GM10266 (cell line): ENCODE measurements at regions not wholly inside any gene's neighbourhood (a gene's known extent, or its start where the extent isn't known, plus 50 kb on each side); places are given as distances from the start of the nearest gene placed in this dataset.

Experiments used
- DNase-seq: peaks from one replicate; pipeline ENCODE4 v3.0.0; 2012; ENCODE audit errors: extremely low spot score
- CTCF ChIP-seq: IDR thresholded peaks from 2 replicates; pipeline ENCODE4 v1.5.1; 2012; ENCODE audit warnings: mild to moderate bottlenecking, low read depth; ENCODE audit not compliant: control insufficient read depth, insufficient read depth; ENCODE audit errors: missing control alignments

GRCh38 chr9:107214381-107214780 is 68.7 kb upstream of the RAD23B start:
- no peak for TF ChIP-seq CTCF
- no peak for DNase-seq

- TF ChIP-seq CTCF = no peak
Observed at GRCh38 chr9:107214915-107215314, 68.2 kb upstream of the RAD23B start.

GRCh38 chr9:107215381-107215780 is 67.7 kb upstream of the RAD23B start:
- DNase-seq = no peak
- no peak for TF ChIP-seq CTCF

More at GRCh38 chr9:107214915-107215314, 68.2 kb upstream of the RAD23B start:
- DNase-seq = no peak

- no peak for DNase-seq
- no peak for TF ChIP-seq CTCF
Observed at GRCh38 chr9:107216329-107216728, 66.8 kb upstream of the RAD23B start.

GRCh38 chr9:107218829-107219485 is 64.1 kb upstream of the RAD23B start:
- DNase-seq = no peak
- TF ChIP-seq CTCF = no peak

- no peak for TF ChIP-seq CTCF
- no peak for DNase-seq
Observed at GRCh38 chr9:107219486-107220077, 63.5 kb upstream of the RAD23B start.

GRCh38 chr9:107221321-107221720 is 61.8 kb upstream of the RAD23B start:
- TF ChIP-seq CTCF = no peak

More at GRCh38 chr9:107221321-107221720, 61.8 kb upstream of the RAD23B start:
- DNase-seq = no peak
